Naive thymus-derived CD8-positive, alpha-beta T cell (primary cell): ENCODE measurements at regions not wholly inside any gene's neighbourhood (a gene's known extent, or its start where the extent isn't known, plus 50 kb on each side); places are given as distances from the start of the nearest gene placed in this dataset.

Experiments used
- ATAC-seq, 2 donors: fragments of 150-1000 bp; cut with Tn5 transposase in 1 of 2; sonication (Bioruptor Pico), chemical (Tn5 transposase) in 1 of 2; 1 replicate in 1 of 2; 2 replicates in 1 of 2; pipeline ENCODE4 v1.10.0; 2021; ENCODE audit warnings: mild to moderate bottlenecking in 2 of 2, moderate library complexity in 2 of 2
- POLR2A ChIA-PET: fragments of 350-600 bp; sonication (Branson Sonifier 250); formaldehyde crosslinking; loops from one replicate; lab custom pipeline; 2021; ENCODE audit warnings: antibody characterized with exemption; lab: Charles Lee
- DNase-seq, 10 donors: peaks; one replicate each; pipeline versions ENCODE4 v3.0.0 to v3.0.0-alpha.2; 2020 to 2022
- H3K27ac Mint-ChIP-seq, 10 donors: one replicate each; pipeline ENCODE4 v1.8.0; 2020 to 2022; ENCODE audit warnings: mild to moderate bottlenecking in 10 of 10, mixed read lengths in 10 of 10, moderate library complexity in 4 of 10, inconsistent platforms in 1 of 10
- H3K27me3 Mint-ChIP-seq, 5 donors: one replicate each; pipeline ENCODE4 v1.8.0; 2021 to 2022; ENCODE audit warnings: mixed read lengths in 5 of 5
- H3K36me3 Mint-ChIP-seq, 3 donors: one replicate each; pipeline ENCODE4 v1.8.0; 2020 to 2022; ENCODE audit warnings: mixed read lengths in 3 of 3, mild to moderate bottlenecking in 2 of 3, inconsistent platforms in 1 of 3
- H3K4me1 Mint-ChIP-seq, 4 donors: one replicate each; pipeline ENCODE4 v1.8.0; 2021 to 2022; ENCODE audit warnings: mixed read lengths in 4 of 4
- H3K4me3 Mint-ChIP-seq, 10 donors: one replicate each; pipeline ENCODE4 v1.8.0; 2020 to 2022; ENCODE audit warnings: mild to moderate bottlenecking in 10 of 10, mixed read lengths in 10 of 10, moderate library complexity in 6 of 10, inconsistent platforms in 1 of 10
- H3K9me3 Mint-ChIP-seq, 9 donors: one replicate each; pipeline ENCODE4 v1.8.0; 2020 to 2022; ENCODE audit warnings: mixed read lengths in 9 of 9, mild to moderate bottlenecking in 3 of 9, inconsistent platforms in 1 of 9, moderate library complexity in 1 of 9

DNA sequence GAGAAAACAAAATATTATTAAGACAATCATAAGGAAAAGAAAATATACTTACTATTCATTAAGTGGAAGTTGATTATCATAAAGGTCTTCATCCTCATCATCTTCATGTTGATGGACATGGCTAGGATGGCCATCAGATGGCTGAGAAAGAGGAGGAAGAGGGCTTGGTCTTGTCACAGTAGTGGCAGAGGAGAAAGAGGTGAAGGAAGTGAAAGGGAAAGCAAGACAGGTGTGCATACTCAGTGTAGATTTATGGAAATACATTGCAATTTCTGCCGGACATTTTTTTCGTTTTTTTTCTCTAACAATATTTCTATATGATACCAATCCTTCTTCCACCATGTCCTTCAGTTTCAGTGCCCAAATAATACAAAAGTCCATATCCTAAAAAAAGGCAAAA lies 1409.8 kb downstream of the PCDH7 start:
- Mint-ChIP-seq H3K4me1 (no peaks in the 10 kb centered on the region), H3K36me3 (no peaks in the 10 kb centered on the region), H3K9me3 (peaks cover 0 to 26% (median 8%) of the 10 kb centered on the region in 9 donors), H3K27ac (no peak overlapping the region), H3K4me3 (no peak overlapping the region), H3K27me3 (no peaks in the 10 kb centered on the region)
- POLR2A ChIA-PET, result no interaction called here
- ATAC-seq (no peak), DNase-seq (no peak)

DNA sequence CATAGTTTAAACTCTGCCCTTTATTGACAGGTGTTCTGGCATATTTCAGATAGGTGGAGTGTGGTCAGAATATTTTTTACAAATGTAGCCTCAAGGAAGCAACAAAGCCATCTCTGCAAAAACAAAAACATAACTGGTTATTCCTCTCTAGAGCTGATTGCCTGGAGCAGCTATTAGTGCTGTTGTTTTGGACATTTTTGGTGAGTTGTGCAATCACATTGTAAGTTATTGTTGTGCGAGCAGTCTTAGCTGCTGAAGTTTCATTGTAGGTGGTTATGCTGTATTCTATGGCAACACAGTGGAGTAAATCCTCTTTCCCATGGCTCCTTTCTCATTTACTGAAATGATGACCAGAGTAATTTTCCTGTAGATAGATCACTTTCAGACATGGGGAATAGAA lies 1413.0 kb downstream of the PCDH7 start:
- no peak overlapping the region for H3K4me3 Mint-ChIP-seq
- POLR2A ChIA-PET, result no interaction called here
- no peaks in the 10 kb centered on the region for H3K27me3 Mint-ChIP-seq
- peaks cover 0 to 15% (median 8%) of the 10 kb centered on the region in 9 donors for H3K9me3 Mint-ChIP-seq
- no peaks in the 10 kb centered on the region for H3K4me1 Mint-ChIP-seq
- H3K27ac Mint-ChIP-seq, result no peak overlapping the region
- ATAC-seq (no peak), DNase-seq (no peak)
- no peaks in the 10 kb centered on the region for H3K36me3 Mint-ChIP-seq

DNA sequence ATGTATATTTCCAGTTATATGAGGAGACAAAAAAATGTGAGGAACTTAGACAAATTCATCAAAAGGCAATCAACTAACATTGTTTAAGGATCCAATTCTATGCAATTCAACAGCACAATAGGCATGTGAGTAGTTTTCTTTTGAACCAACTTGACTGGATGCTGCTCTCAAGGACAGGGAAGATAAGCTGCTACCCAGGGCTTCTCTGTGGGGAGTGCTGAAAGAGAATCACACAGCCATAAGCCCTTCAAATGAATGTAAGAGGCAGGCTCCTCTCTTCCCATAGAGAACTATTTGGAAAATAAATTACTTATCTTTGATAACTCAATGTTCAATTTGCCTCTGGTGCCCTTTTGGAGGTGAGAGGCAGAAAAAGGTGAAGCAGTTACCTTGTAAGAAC lies 1413.6 kb downstream of the PCDH7 start:
- DNase-seq (no peak), ATAC-seq (no peak)
- no peaks in the 10 kb centered on the region for H3K27me3 Mint-ChIP-seq
- POLR2A ChIA-PET, result no interaction called here
- no peaks in the 10 kb centered on the region for H3K36me3 Mint-ChIP-seq
- H3K4me1 Mint-ChIP-seq, result no peaks in the 10 kb centered on the region
- no peak overlapping the region for H3K4me3 Mint-ChIP-seq
- no peak overlapping the region for H3K27ac Mint-ChIP-seq
- peaks cover 0 to 16% (median 8%) of the 10 kb centered on the region in 9 donors for H3K9me3 Mint-ChIP-seq

DNA sequence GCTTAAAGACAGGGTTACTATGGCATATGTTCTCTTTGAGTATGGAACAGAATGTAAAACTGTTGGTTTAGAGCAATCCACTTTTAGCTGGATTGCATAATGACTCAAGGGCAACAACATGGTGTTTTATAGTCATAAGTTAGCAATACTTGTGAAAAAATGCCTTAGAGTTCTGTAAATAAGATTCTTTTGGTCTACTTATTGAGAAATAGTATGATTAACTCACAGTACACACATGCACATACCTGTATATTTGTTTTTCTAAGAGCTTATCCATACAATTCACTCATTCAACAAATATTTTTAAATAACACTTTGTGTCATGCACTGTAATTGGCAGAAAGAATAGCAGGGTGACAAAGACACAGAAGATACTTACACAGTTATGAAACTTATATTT lies 1415.5 kb downstream of the PCDH7 start:
- POLR2A ChIA-PET, result no interaction called here
- H3K27ac Mint-ChIP-seq, result no peak overlapping the region
- ATAC-seq, result no peak
- no peak overlapping the region for H3K4me3 Mint-ChIP-seq
- no peaks in the 10 kb centered on the region for H3K36me3 Mint-ChIP-seq
- H3K4me1 Mint-ChIP-seq, result no peaks in the 10 kb centered on the region
- H3K9me3 Mint-ChIP-seq, result peaks cover 0 to 12% (median 8%) of the 10 kb centered on the region in 9 donors
- no peak for DNase-seq
- H3K27me3 Mint-ChIP-seq, result no peaks in the 10 kb centered on the region

DNA sequence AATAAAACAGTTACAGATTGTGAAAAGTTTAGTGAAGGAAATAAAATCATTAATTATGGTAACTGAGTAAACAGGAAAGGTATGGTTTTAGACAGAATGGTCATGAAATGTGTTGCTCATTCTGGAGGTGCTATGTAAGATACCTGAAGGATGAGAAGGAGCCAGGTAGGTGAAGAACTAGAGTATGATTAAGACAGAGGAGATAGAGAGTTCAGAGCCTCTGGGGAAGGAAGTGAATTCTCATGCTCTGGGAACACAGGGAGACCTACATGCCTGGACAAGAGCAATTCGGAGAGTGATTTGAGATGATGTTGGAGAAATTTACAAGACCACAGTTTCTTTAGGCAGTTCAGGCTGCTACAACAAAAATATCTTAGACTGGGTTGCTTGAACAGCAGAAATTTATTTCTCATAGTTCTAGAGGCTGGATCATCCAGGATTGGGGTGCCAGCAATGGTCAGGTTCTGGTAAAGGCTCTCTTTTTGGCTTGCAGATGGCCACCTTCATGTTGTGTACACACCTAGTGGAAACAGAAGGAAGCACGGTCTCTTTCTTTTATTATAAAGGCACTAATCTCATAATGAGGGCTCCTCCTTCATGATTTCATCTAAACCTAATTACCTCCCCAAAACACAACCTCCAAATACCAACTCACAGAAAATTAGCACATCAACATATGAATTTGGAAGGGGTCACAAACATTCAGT lies 1416.1 kb downstream of the PCDH7 start:
- Mint-ChIP-seq H3K4me1 (no peaks in the 10 kb centered on the region), H3K27ac (no peak overlapping the region), H3K4me3 (no peak overlapping the region), H3K9me3 (peaks cover 0 to 17% (median 8%) of the 10 kb centered on the region in 9 donors), H3K36me3 (no peaks in the 10 kb centered on the region), H3K27me3 (no peaks in the 10 kb centered on the region)
- POLR2A ChIA-PET, result no interaction called here
- ATAC-seq, result no peak
- no peak for DNase-seq

DNA sequence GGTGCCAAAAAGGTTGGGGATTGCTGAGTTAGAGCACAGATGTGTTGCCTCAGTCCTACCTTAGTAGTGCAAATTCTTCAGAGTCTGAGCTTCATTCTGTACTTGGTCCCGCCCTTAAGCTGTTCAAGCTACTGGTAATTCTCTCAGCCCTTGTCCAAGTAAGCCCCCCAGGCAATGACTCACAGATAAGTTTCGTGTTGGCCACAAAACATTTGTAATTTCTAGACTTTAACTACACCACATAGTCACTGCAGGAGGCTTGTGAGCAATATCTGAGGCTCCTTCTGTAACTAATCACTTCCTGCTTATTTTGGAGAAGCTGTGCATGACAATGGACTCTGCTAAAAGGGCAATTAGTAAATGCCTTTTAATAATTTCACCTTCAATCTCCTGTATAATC lies 1420.5 kb downstream of the PCDH7 start:
- Mint-ChIP-seq H3K9me3 (peaks cover 0 to 15% (median 12%) of the 10 kb centered on the region in 9 donors), H3K4me3 (no peak overlapping the region), H3K27ac (no peak overlapping the region), H3K27me3 (no peaks in the 10 kb centered on the region), H3K4me1 (no peaks in the 10 kb centered on the region), H3K36me3 (no peaks in the 10 kb centered on the region)
- ATAC-seq, result no peak
- POLR2A ChIA-PET, result no interaction called here
- no peak for DNase-seq

DNA sequence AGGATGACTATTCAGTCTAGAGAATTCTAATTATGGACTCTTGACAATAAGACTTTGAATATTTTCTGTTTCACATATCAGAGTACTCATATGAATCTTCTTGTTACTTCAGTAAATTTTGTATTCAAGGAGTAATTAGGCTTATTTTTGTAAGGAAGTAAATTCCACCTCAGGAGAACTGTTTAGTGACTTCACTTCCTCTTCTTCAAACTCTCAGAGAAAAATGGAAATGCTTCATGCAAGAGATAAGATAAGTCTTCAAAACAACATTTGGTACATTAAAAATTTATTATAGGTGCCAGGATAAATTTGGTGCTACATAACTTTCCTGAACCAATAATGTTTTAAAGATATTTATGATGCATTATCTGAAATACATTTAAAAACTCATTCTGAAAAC lies 1421.9 kb downstream of the PCDH7 start:
- Mint-ChIP-seq H3K4me3 (no peak overlapping the region), H3K4me1 (no peaks in the 10 kb centered on the region), H3K9me3 (peaks cover 0 to 13% (median 10%) of the 10 kb centered on the region in 9 donors), H3K27ac (no peak overlapping the region), H3K36me3 (no peaks in the 10 kb centered on the region), H3K27me3 (no peaks in the 10 kb centered on the region)
- DNase-seq (no peak), ATAC-seq (no peak)
- POLR2A ChIA-PET, result no interaction called here

DNA sequence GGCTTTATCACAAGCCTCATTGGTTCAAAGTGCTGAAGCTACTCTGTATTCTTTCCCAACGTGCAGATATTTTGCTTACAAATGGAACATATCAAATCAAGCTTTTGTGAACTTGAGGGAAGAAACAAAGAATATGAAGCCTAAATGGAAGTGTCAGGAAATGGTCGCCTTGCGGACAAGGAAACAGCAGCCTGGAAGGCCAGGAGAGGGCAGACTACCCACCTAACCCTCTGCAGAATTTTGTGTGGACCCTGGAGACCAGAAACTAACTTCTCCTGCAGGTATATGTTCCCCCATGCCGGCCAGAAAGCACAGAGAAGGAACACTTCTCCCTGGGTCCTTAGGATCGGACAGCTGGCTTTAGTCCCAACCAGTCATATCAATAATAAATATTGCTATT lies 1425.8 kb downstream of the PCDH7 start:
- Mint-ChIP-seq H3K27me3 (no peaks in the 10 kb centered on the region), H3K4me1 (no peaks in the 10 kb centered on the region), H3K27ac (no peak overlapping the region), H3K9me3 (peaks cover 0 to 22% (median 8%) of the 10 kb centered on the region in 9 donors), H3K4me3 (no peak overlapping the region), H3K36me3 (no peaks in the 10 kb centered on the region)
- POLR2A ChIA-PET, result no interaction called here
- ATAC-seq, result no peak
- no peak for DNase-seq

DNA sequence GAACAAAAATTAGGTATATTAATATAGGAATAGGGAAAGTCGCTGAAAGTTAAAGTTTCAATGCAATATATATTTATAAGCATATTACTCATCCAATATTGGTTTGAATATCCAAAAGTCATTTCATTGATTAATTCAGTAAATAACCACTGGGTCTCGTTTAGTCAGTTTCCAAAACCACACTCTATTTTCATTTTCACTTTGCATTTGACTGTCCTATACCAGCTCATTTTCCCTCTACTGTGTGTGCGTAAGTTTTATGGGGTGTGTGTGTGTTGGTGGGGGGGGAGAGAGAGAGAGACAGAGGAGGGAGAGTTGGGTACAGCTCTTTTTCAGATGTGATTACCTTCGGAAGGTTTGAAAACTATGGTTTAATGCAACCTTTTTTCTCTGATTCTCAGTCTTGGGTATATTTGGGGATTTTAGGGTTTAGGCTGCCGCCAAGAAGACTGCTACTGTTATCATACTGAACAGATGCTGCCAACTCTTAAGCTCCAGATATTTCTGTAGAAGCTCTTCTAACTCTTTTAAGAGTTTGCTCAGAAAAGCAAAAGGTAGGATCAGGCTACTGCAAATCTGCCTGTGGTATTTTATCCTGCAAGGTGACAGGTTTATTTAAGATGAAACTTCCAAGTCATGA lies 1427.4 kb downstream of the PCDH7 start:
- DNase-seq (no peak), ATAC-seq (no peak)
- no peaks in the 10 kb centered on the region for H3K27me3 Mint-ChIP-seq
- H3K4me3 Mint-ChIP-seq, result no peak overlapping the region
- H3K4me1 Mint-ChIP-seq, result no peaks in the 10 kb centered on the region
- H3K36me3 Mint-ChIP-seq, result no peaks in the 10 kb centered on the region
- no peak overlapping the region for H3K27ac Mint-ChIP-seq
- peaks cover 0 to 22% (median 6%) of the 10 kb centered on the region in 9 donors for H3K9me3 Mint-ChIP-seq
- POLR2A ChIA-PET, result no interaction called here

DNA sequence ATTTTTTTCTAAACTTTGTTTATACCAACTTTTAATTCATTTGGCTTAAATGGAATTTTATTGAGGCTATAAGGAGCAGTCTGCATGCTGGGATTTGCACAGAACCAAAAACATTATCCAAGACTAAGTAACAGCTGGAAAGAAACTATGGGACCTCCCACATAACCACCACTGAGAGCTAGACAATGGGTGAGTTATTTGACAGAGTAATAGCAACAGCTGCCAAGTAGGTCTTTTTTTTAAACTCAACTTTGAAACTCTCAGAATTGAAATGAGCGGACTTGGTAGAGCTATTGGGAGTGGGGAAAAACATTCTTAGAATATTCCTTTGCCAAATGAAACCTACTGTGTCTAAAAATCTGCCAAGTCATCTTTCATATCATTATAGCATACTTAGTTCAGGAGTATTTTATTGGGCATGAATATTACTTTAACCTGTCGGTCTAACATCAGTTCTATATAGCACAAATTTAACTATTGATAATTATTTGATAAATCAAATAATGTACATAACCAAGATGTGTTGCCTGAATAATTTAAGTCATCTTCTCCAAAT lies 1428.0 kb downstream of the PCDH7 start:
- Mint-ChIP-seq H3K27ac (no peak overlapping the region), H3K9me3 (peaks cover 0 to 19% (median 6%) of the 10 kb centered on the region in 9 donors), H3K36me3 (no peaks in the 10 kb centered on the region), H3K4me3 (no peak overlapping the region), H3K27me3 (no peaks in the 10 kb centered on the region), H3K4me1 (no peaks in the 10 kb centered on the region)
- ATAC-seq (no peak), DNase-seq (no peak)
- POLR2A ChIA-PET, result no interaction called here

DNA sequence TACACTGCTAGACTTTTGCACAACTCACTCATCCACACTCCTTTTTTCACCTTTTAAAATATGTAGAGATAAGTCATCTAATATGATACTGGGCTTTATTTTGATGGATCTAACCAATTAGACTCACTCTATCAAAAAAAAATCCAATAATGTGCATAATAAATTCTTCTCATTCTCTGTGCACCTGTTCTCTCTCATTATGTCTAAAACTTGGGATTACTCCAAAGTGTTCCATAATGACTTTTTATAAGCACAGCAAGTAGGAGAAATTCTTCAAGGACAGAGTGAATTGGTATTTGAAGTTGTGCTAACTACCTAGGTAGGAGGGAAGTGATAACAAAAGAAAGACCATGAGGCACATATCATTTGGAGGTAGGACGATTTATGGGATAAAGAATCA lies 1438.8 kb downstream of the PCDH7 start:
- Mint-ChIP-seq H3K4me3 (no peak overlapping the region), H3K36me3 (no peaks in the 10 kb centered on the region), H3K27me3 (no peaks in the 10 kb centered on the region), H3K27ac (no peak overlapping the region), H3K4me1 (no peaks in the 10 kb centered on the region), H3K9me3 (peaks cover 0 to 33% (median 11%) of the 10 kb centered on the region in 9 donors)
- no peak for ATAC-seq
- POLR2A ChIA-PET, result no interaction called here
- DNase-seq, result no peak

DNA sequence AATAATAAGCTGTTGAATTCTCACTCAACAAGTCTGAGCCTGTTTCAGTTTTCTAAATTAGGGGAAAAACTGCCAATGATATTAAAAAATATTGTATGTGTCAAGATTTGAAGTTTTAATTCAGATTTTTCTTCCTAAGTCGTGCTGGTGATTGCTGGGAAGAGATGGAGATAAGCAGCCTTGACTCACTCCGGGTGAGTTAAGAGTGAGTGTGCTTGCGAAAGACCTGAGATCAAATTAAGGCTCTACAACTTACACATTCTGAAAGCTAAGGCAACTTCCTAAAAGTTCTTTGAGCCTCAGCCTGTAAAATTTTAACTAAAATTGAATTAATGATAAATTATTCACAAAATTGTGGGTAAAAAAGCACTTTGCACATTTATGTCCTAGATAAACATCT lies 1441.2 kb downstream of the PCDH7 start:
- Mint-ChIP-seq H3K4me1 (no peaks in the 10 kb centered on the region), H3K27ac (no peak overlapping the region), H3K36me3 (no peaks in the 10 kb centered on the region), H3K27me3 (no peaks in the 10 kb centered on the region), H3K4me3 (no peak overlapping the region), H3K9me3 (peaks cover 0 to 24% (median 9%) of the 10 kb centered on the region in 9 donors)
- DNase-seq, result no peak
- no peak for ATAC-seq
- POLR2A ChIA-PET, result no interaction called here

DNA sequence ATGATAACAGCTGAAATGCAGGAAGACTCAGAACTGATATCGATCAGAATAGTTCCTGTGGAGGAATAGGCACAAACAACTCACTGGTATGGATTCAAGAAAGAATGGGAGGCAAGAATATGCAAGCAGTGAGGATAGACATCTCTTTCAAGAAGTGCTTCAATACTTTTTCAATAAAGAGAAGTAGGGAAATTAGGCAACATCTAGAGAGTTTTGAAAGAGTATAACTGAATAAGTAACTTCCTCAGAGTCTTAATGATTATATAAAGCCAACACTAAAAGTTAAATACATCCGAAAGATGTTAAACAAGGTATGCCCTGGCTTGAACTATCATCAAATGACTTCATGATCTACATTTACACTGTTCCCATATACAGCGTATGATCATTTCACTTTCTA lies 1443.0 kb downstream of the PCDH7 start:
- Mint-ChIP-seq H3K4me3 (no peak overlapping the region), H3K27me3 (no peaks in the 10 kb centered on the region), H3K9me3 (peaks cover 0 to 20% (median 4%) of the 10 kb centered on the region in 9 donors), H3K36me3 (no peaks in the 10 kb centered on the region), H3K27ac (no peak overlapping the region), H3K4me1 (no peaks in the 10 kb centered on the region)
- ATAC-seq, result no peak
- POLR2A ChIA-PET, result no interaction called here
- DNase-seq, result no peak
